VCaP (cell line): ENCODE measurements at regions not wholly inside any gene's neighbourhood (a gene's known extent, or its start where the extent isn't known, plus 50 kb on each side); places are given as distances from the start of the nearest gene placed in this dataset.

ENCODE experiments used
- H3K27ac ChIP-seq: fragments of 450-650 bp; 2 replicates; pipeline ENCODE4 v1.5.1; 2017
- CTCF ChIP-seq: fragments of 450-650 bp; conservative IDR thresholded peaks from 2 replicates; pipeline ENCODE4 v1.5.1; 2017; ENCODE audit warnings: mild to moderate bottlenecking, moderate library complexity

- TF ChIP-seq CTCF, result no peak
- no peak overlapping the region for H3K27ac ChIP-seq
Observed at GRCh38 chr15:59797756-59798604, 108.9 kb upstream of the BNIP2 start.

GRCh38 chr15:59794229-59794886 is 105.2 kb upstream of the BNIP2 start:
- no peak overlapping the region for H3K27ac ChIP-seq
- TF ChIP-seq CTCF, result no peak

- TF ChIP-seq CTCF, result no peak
- no peak overlapping the region for H3K27ac ChIP-seq
Observed at GRCh38 chr15:59792359-59792758, 103.2 kb upstream of the BNIP2 start.

DNA sequence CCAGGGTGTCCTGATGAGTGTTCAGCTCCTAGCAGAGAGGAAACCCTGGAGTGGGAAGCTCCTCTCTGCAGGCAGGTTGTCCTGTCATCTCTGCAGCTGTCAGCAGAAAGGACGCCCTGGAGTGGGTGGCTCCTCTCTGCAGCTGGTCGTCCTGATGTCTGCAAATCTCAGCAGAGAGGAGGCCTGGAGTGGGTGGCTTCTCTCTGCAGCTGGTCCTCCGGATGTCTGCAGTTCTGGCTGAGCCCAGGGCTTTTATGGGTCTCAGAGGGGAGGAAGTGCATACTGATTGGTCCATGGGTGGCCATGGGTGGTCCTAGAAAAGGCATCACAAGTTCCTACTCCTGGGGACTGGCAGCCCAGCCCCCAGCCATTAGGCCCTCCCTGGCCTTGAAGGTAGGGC is 102.6 kb upstream of the BNIP2 start:
- H3K27ac ChIP-seq, result no peak overlapping the region
- no peak for TF ChIP-seq CTCF

- no peak for TF ChIP-seq CTCF
- H3K27ac ChIP-seq, result no peak overlapping the region
Observed at GRCh38 chr15:59791079-59791478, 102.0 kb upstream of the BNIP2 start.

DNA sequence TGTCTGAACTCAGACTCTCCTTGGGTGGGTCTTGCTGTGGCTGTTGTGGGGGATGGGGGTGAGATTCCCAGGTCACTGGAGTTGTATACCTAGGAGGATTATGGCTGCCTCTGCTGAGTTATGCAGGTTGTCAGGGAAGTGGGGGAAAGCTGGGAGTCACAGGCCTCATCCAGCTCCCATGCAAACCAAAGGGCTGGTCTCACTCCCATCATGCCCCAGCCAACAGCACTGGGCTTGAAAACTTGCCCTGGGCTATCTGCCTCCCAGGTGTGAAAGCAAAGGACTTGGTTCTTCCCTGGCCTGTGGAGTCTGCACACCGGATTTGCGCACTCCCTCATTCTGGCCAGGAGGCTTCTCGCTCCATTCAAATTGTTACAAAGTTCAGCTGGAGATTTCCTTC is 97.3 kb upstream of the BNIP2 start:
- H3K27ac ChIP-seq, result peak overlapping the region; percentile 42

DNA sequence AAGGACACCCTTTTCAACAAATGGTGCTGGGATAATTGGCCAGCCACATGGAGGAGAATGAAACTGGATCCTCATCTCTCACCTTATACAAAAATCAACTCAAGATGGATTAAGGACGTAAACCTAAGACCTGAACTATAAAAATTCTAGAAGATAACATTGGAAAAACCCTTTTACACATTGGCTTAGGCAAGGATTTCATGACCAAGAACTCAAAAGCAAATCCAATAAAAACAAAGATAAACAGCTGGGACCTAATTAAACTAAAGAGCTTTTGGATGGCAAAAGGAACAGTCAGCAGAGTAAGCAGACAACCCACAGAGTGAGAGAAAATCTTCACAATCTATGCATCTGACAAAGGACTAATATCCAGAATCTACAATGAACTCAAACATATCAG is 96.9 kb upstream of the BNIP2 start:
- peak overlapping the region; percentile 42 for H3K27ac ChIP-seq

DNA sequence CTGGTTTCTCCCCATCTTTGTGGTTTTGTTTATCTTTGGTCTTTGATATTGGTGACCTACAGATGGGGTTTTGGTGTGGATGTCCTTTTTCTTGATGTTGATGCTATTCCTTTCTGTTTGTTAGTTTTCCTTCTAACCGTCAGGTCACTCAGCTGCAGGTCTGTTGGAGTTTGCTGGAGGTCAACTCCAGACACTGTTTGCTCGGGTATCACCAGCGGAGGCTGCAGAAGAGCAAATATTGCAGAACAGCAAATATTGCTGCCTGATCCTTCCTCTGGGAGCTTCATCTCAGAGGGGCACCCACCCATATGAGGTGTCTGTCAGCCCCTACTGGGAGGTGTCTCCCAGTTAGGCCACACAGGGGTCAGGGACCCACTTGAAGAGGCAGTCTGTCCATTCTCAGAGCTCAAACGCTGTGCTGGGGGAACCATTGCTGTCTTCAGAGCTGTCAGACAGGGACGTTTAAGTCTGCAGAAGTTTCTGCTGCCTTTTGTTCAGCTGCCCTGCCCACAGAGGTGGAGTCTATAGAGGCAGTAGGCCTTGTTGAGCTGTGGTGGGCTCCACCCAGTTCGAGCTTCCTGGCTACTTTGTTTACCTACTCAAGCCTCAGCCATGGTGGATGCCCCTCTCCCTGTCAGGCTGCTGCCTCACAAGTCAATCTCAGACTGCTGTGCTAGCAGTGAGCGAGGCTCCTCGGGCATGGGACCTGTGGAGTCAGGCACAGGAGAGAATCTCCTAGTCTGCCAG is 94.8 kb upstream of the BNIP2 start:
- peak overlapping the region; percentile 69 for H3K27ac ChIP-seq

- no peak for TF ChIP-seq CTCF
Observed at GRCh38 chr15:59779110-59779509, 90.0 kb upstream of the BNIP2 start.

More at GRCh38 chr15:59779110-59779509, 90.0 kb upstream of the BNIP2 start:
- H3K27ac ChIP-seq, result no peak overlapping the region
